ENCODE measurements at regions not wholly inside any gene's neighbourhood (a gene's known extent, or its start where the extent isn't known, plus 50 kb on each side); places are given as distances from the start of the nearest gene placed in this dataset.

DNA sequence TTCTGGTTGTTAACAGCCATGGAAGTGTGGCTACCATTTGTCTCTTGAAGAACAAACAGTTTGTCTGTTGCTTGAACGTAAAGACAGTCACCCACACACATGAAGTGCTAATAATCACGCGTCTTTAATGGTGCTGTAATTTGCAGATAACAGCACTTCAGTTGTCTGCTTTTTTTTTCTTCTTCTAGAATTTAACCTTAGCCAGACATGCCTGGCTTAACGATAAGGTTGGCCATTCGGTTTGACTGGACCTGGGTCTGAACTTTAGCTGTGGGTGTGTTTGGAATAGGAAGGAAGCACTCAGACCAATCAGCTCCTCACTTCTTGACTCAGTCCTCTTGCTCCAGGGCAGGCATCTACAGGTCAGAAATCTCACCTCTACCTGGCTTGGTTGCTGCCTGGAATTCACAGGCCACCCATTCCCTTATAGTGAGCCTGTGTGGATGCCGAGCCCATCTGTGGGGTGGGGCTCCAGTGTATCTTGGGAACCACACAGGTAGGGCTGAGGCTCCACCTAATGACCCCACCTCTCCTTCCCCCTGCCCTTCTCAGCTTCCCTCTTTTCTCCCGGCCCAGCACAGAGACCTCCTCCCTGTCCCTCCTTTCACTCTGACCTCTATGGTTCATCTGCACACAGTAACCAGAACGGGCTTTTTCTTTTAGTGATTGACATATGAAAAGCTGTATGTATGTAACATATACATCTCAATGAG lies 246.4 kb upstream of the PWP1 start:
- DNase-seq (ENCODE audit: low read depth), result no peak
- in situ Hi-C loops (cut with HindIII; ENCODE audit: low pct_unique_long_range_greater_than_20kb, low sequenced_read_pairs), result no loop called here

DNA sequence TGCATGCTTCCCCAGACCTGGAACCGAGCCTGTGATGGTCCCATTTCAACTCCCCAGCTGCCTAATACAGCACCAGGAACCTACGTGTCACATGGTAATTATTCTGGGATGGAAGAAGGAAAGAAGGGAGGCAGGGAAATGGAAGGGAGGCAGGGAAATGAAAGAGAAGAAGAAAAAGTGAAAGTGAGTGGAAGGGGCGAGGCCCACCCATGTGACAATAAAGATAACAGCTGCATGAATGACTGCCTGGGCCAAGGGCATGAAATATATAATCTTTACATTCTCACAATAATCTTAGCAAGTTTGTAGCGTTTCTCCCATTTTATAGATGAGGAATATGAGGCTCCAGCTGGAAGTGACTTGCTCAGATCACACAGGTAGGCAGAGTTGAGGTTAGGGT lies 245.0 kb upstream of the PWP1 start:
- in situ Hi-C loops (cut with HindIII; ENCODE audit: low pct_unique_long_range_greater_than_20kb, low sequenced_read_pairs), result no loop called here
- DNase-seq (ENCODE audit: low read depth), result no peak

DNA sequence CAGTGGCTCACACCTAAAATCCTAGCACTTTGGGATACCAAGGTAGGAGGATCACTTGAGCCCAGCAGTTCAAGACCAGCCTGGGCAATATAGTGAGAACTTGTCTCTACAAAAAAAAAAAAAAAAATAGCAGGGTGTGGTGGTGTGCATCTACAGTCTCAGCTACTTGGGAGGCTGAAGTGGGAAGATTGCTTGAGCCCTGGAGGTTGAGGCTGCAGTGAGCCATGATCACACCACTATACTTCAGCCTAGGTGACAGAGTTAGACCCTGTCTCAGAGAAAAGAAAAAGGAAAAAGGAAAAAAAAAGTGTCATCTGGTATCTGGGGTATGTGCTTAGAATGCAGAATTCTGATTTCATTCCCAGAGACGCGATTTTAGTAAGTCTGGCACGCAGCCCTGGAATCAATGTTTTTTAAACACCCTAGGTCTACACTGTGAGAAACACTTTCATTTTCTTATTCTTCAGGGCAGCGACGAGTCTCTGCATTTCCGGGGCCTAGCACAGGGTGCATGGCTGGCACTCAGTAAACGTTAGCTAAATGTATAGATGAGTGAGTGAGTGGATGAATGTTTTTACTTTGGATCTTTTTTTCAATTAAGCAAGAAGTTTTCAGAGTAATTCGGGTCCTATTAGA lies 243.8 kb upstream of the PWP1 start:
- in situ Hi-C loops (cut with HindIII; ENCODE audit: low pct_unique_long_range_greater_than_20kb, low sequenced_read_pairs), result no loop called here
- no peak for DNase-seq (ENCODE audit: low read depth)

DNA sequence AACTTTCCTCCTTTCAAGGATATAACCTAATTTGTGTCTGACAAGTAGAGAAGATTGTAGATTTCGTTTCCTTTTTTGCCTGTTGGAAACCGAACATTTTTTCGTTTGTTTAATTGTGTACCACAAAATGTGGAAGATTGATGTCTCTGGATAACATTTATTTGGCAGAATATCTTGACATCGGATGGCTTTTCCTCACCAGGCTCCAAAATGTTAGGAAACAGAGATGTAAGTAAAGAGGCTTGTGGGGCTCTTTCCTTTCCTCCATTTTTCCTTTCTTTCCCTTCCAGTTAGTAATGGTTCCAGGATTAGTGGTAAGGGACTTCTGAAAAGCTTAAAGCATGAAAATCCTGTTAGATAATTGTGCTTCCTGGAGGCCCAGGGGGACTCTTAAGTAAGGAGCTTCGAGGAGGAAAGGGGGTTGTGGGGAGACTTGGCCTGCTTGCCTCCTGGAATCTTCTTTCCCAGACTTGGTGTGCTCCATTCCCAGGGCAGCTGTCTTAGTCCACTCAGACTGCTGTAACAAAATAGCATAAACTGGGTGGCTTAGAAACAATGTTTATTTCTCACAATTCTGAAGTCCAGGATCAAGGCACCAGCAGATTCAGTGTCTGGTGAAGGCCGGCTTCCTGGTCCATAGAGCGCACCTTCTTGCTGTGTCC lies 243.1 kb upstream of the PWP1 start:
- DNase-seq (ENCODE audit: low read depth), result no peak
- in situ Hi-C loops (cut with HindIII; ENCODE audit: low pct_unique_long_range_greater_than_20kb, low sequenced_read_pairs), result no loop called here

DNA sequence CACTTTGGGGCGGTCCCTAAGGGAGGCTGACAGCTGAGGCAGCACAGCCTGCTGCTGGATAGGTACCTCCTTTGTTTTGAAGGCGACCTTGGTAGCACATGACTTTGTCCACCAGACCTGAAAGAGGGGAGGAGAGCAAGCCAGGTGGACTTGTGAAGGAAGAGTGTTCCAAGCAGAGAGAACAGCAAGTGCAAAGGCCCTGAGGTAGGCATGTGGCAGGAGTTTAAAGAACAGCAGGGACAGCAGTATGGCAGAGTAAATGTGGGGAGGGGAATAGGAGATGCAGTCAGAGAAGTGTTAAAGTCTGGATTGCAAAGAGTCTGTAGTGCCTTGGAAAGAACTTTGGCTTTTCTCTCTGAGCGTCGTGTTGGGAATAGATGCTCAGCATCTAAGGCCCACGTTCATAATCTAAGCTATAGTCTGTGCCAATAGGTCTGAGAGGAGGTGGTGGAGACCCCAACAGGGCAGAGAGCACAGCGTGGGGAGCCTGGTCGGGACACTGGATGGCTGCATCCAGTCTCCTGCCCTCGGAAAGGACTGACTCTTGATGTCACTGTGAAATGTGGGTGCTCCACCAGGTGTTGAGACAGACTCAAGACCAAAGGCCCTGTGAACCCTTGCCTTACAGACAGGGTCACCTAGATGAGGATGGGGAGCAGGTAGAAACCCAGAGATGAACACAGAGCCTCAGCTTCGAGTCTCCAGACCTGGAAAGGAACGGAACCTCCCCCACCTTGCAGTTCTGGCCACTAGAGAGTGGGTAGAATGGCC lies 242.1 kb upstream of the PWP1 start:
- in situ Hi-C loops (cut with HindIII; ENCODE audit: low pct_unique_long_range_greater_than_20kb, low sequenced_read_pairs), result no loop called here
- DNase-seq (ENCODE audit: low read depth), result no peak

DNA sequence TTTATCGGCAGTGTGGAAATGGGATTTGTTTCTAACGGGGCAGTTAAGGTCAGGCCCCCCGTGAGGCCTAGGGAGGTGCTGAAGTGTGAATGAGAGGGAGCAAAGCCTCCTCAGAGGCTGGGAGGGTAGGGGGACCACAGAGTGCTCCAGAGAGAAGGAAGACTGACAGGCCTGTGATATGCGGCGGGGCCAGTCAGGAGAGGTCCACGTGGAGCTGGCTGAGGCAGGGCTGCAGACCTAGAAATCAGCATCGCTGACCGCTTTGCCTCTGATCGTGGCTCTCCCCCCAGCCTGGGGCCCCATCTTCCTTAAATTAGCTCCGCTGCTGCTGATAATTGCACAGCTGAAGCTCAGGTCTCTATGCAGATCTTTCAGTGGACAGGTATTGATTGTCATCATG lies 240.8 kb upstream of the PWP1 start:
- DNase-seq (ENCODE audit: low read depth), result no peak
- in situ Hi-C loops (cut with HindIII; ENCODE audit: low pct_unique_long_range_greater_than_20kb, low sequenced_read_pairs), result no loop called here

DNA sequence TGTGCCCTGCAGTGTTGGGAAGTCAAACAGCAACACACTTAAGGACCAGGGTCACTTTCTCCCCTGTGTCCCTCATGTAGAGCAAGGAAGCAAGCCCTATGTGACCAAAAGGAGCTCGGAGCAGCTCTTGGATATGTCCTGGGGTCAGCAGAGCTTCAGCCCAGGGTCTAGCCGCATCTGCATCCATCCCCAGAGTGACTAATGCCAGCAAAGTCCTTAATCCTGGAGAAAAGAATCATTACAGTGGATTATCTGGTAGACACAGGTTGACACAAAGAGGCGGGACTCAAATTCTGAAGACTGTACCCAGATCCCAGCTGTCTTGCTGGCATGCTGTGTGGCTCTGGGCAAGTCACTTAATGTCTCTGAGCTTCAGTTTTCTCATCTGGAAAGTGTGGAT lies 239.1 kb upstream of the PWP1 start:
- in situ Hi-C loops (cut with HindIII; ENCODE audit: low pct_unique_long_range_greater_than_20kb, low sequenced_read_pairs), result no loop called here
- no peak for DNase-seq (ENCODE audit: low read depth)

DNA sequence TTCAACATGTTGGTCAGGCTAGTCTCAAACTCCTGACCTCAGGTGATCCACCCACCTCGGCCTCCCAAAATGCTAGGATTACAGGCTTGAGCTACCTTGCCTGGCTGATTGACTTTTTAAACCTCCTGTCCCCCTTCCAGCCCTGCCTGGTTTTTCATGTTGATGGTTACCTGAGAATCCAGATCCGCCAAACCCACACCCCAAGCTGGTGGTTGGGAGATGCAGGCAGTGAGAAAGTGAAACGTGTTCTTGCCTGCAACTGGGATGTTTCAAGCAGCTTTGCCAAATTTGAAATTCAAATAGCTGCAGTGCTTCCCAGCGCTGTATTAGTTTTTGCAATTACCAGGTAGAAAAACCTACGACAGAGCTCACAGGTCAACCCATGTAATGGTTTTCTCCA lies 238.3 kb upstream of the PWP1 start:
- DNase-seq (ENCODE audit: low read depth), result no peak
- in situ Hi-C loops (cut with HindIII; ENCODE audit: low pct_unique_long_range_greater_than_20kb, low sequenced_read_pairs), result no loop called here

DNA sequence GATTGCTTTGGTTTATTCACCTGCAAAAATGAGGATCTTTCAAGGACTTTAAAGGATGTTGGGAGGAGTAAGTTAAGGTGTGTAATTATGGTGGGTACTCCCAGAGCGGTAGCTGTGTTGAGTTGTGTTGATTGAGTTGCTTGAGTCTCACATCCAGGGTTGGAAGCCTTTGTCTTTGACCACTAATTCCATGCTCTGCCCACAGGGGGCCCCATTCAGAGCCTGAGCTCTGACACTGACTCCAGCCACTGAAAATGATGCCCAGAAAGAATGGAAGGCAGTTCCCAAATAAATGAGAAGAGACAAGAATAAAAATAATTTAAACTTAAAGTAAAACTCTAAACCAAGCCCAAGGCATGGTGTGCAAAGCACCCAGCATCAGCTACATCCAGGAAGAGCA lies 237.4 kb upstream of the PWP1 start:
- in situ Hi-C loops (cut with HindIII; ENCODE audit: low pct_unique_long_range_greater_than_20kb, low sequenced_read_pairs), result no loop called here
- DNase-seq (ENCODE audit: low read depth), result no peak

DNA sequence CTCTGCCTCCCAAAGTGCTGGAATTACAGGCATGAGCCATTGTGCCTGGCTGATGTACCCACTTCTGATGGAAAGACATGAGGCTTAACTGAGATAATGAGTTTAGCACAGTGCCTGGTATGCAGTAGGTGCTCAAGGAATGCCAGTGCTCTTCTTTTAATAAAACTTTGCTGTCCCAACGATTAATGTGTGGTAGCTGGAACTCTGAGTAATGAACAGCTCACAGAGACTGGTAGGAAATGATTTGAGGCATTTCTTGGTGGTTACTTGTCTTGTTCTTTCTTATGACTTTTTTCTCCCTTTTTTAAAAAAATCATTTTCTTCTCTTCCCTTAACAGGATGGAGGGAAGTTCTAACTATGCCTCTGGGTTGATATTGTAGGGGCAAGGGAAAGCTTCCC lies 235.7 kb upstream of the PWP1 start:
- in situ Hi-C loops (cut with HindIII; ENCODE audit: low pct_unique_long_range_greater_than_20kb, low sequenced_read_pairs), result no loop called here
- no peak for DNase-seq (ENCODE audit: low read depth)

DNA sequence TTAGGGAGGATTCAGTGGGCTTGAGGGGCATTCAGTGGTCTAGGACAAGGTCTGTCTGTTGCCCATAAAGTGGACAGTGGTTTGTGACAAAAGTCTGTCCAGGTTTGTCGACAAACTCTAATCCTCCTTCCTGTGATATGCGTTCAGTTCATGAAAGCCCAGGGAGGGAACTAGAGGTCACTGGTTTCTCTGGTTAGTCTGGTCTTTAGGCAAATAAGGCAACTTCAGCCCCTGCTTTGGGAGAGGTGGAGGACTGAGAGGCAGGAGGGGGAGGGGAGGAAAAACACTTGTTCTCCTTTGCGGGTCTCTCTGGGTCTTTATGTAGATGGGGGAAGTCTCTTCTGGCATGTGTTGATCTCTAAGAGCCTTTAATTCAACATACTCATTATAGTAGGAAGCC lies 235.1 kb upstream of the PWP1 start:
- no peak for DNase-seq (ENCODE audit: low read depth)
- in situ Hi-C loops (cut with HindIII; ENCODE audit: low pct_unique_long_range_greater_than_20kb, low sequenced_read_pairs), result no loop called here

DNA sequence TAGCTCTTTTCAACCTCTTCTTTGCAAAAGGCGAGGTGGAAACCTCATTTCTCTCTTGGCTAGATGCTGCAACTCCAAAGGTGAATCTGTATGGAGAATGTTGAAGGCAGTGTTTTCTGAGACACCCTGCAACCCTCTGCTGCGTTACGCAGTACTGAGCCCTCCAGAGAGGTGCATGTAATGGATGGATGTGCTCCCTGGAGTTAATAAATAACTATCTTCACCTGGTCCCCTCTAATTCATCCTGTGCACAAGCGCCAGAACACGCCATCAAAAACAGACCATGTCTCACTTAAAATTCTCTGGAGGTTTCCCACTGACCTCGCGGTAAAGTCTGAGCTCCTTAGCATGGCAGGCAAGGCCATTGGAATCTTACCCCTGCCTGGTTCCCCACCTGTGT lies 234.4 kb upstream of the PWP1 start:
- in situ Hi-C loops (cut with HindIII; ENCODE audit: low pct_unique_long_range_greater_than_20kb, low sequenced_read_pairs), result no loop called here

DNA sequence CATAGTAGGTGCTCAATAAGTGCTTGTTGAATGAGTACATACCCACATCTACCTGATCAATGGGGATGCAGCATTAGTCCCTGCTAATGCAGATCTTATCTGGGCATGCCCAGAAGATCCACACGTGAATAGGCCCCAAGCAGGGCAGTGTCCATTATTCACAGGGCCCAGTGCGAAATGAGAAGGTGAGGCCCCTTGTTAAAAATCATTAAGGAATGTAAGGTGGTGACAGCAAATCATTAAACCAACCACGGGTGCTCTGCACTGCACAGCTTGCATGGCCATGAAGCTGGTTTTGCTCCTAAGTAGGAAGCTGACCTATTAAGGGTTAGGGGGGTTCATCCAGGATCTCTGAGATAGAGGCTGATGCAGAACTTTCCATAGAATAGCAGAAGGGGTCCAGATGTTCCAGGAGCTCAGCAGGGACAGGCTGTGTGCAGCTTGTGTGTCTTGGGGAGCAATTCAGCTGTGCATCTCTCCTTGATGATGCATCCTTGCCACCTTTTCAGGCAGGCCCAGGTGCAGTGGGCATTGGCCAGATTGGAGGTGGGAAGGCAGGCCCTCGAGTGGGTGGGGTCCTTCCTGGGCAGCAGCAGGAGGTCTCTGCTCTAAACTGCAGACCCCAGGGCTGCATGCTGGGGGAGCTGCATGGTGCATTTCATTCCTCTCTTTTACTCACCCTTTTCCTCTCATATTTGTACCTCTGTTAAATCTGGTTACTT lies 231.3 kb upstream of the PWP1 start:
- in situ Hi-C loops (cut with HindIII; ENCODE audit: low pct_unique_long_range_greater_than_20kb, low sequenced_read_pairs), result no loop called here
- DNase-seq (ENCODE audit: low read depth), result no peak

More for the DNA sequence above, 234.4 kb upstream of the PWP1 start:
- DNase-seq (ENCODE audit: low read depth), result no peak

DNA sequence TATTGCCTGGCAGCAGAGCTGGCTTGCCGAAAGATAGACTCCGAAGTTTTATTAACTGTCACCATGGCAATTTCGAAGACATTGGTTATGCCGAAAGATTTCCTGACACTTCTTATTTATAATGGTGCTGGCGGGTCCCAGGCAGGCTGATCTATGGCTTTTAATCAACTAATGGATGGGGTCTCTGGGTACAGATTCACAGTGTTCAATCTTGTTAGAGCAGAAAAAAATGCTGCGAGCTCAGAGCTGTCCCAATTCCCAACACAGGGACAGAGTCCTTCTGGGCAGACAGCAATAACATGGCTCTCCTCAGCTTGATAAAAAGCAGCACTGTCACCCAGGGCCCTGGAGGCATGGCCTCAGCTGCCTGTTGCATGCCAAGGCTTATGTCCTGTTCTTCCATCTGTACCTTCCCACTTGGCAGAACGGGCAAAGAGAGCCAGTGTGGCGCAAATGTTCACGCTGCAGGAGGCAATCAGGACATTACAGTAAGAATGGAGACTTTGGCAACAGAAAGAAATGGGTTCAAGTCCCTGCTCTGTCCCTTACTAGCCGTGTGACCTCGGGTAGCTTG lies 228.2 kb upstream of the PWP1 start:
- in situ Hi-C loops (cut with HindIII; ENCODE audit: low pct_unique_long_range_greater_than_20kb, low sequenced_read_pairs), result no loop called here
- no peak for DNase-seq (ENCODE audit: low read depth)

DNA sequence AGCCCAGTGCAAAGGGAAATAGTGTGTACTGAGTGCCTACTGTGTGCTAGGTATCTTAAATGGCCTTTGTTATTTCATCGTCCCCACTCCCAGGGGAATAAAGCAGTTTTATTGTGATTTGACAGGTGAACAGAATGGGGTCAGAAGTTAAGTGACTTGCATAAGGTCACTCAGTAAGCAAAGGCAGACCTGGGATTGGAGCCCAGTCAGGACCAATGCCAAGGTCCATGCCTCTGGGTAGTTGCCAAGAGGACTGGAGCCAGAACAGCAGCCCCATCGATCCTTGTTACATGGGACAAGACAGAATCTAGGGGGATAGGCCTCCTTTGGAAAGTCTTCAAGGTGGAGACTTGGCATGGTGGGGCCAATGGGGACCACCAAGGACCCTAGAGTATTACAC lies 227.4 kb upstream of the PWP1 start:
- in situ Hi-C loops (cut with HindIII; ENCODE audit: low pct_unique_long_range_greater_than_20kb, low sequenced_read_pairs), result no loop called here
- no peak for DNase-seq (ENCODE audit: low read depth)

DNA sequence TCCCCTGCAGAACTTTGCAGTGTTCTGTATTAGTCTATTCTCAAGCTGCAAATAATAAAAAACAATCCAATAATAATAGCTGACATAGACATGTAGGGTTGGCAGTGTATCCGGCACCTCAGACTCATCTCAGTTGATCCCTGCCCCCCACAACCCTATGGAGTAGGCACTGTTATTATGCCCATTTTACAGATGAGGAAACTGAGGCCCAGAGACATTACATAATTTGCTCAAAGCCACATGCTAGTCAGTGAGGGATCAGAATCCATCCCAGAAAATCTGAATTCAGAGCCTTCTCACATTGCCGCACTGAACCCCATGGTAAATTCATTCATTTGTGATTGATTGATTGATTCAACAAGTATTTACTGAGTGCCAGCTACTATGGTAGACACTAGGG lies 226.6 kb upstream of the PWP1 start:
- no peak for DNase-seq (ENCODE audit: low read depth)
- in situ Hi-C loops (cut with HindIII; ENCODE audit: low pct_unique_long_range_greater_than_20kb, low sequenced_read_pairs), result no loop called here

DNA sequence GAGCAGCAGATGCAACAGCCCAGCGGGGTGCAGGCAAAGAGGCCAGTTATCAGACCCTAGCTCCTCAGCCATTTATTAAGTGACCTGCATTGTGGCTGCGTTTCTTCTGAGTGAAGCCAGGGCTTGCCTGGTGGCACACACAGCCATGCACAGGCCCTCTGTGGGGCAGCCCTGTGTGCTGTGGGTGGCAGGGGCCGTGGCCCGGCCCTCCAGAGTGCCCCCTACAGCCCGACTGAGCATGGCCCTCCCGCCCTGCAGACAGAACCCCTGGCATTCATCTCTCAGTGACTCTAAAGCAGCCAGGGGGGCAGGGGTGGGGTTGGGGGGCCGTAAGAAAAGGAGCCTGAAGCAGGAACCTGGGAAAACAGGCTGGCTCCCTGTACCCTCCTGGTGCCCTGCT lies 226.0 kb upstream of the PWP1 start:
- in situ Hi-C loops (cut with HindIII; ENCODE audit: low pct_unique_long_range_greater_than_20kb, low sequenced_read_pairs), result no loop called here
- DNase-seq (ENCODE audit: low read depth), result no peak

DNA sequence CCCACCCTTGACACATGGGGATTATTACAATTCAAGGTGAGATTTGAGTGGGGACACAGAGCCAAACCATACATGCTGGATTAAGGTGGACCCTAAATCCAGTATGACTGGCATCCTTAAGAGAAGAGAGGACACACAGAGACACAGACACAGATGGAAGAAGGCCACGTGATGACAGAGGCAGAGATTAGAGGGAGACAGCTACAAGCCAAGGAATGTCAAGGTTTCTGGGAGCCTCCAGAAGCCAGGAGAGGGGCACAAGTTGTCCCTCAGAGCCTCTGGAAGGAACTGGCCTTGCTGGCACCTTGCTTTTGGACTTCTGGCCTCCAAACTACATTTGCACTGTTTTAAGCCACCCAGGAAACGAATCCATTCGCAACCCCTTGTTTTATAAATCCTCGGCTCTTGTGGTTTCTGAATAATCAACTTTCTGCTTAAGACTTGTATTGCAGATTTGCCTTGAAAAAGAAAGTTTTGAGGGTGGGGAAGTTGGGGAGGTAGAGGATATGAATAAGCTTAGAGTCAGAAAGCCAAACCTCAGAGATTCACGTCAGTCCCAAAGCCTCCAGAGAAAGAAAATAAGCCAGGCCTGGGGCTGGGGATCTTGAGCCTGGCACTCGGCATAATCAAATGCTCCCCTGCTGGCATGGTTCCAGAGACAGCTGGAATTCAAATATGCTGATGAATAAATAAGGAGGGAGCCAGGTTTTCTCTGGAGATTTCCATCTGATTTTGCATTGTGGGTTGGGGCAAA lies 224.2 kb upstream of the PWP1 start:
- DNase-seq (ENCODE audit: low read depth), result no peak
- in situ Hi-C loops (cut with HindIII; ENCODE audit: low pct_unique_long_range_greater_than_20kb, low sequenced_read_pairs), result no loop called here
